Cardiac septum (tissue), 1 donor: ENCODE measurements at regions not wholly inside any gene's neighbourhood (a gene's known extent, or its start where the extent isn't known, plus 50 kb on each side); places are given as distances from the start of the nearest gene placed in this dataset.
"Not testable (repeated sequence)": the region's sequence is repeated elsewhere in the genome, so short reads cannot be mapped to it uniquely, and the experiment has no call there.

Source experiments
- DNase-seq: peaks from one replicate; pipeline ENCODE4 v3.0.0-alpha.2; 2020; ENCODE audit warnings: low spot score
- intact Hi-C: fragments of 100-400 bp; cut with DNase I; formaldehyde crosslinking; loops from one replicate; pipeline ENCODE4 v1.14.0; 2022
- donor health status: DM: no; HTN: no; CAD: no.

GRCh38 chr14:30244348-30244747, 314.6 kb upstream of the G2E3 start:
- intact Hi-C loops, DNase-seq: not testable (repeated sequence)

- intact Hi-C loops = no loop called here
- no peak for DNase-seq
Measured at GRCh38 chr14:30251017-30251416, 307.9 kb upstream of the G2E3 start.

GRCh38 chr14:30251557-30252100, 307.3 kb upstream of the G2E3 start:
- intact Hi-C loops = no loop called here

GRCh38 chr14:30252151-30252550, 306.8 kb upstream of the G2E3 start:
- no peak for DNase-seq
- intact Hi-C loops = no loop called here

More at GRCh38 chr14:30251557-30252100, 307.3 kb upstream of the G2E3 start:
- DNase-seq = no peak

GRCh38 chr14:30252783-30253674, 305.9 kb upstream of the G2E3 start:
- intact Hi-C loops = no loop called here
- no peak for DNase-seq

- intact Hi-C loops = no loop called here
- DNase-seq = no peak
Measured at GRCh38 chr14:30256627-30257026, 302.3 kb upstream of the G2E3 start.

GRCh38 chr14:30257946-30258661, 300.9 kb upstream of the G2E3 start:
- intact Hi-C loops = no loop called here
- no peak for DNase-seq

- intact Hi-C loops = no loop called here
- no peak for DNase-seq
Measured at GRCh38 chr14:30260833-30261607, 297.9 kb upstream of the G2E3 start.

- intact Hi-C loops = no loop called here
Measured at GRCh38 chr14:30264161-30264560, 294.8 kb upstream of the G2E3 start.

GRCh38 chr14:30266290-30266689, 292.7 kb upstream of the G2E3 start:
- intact Hi-C loops = no loop called here

More at GRCh38 chr14:30264161-30264560, 294.8 kb upstream of the G2E3 start:
- no peak for DNase-seq

GRCh38 chr14:30267141-30267540, 291.8 kb upstream of the G2E3 start:
- intact Hi-C loops = no loop called here
- DNase-seq = no peak

More at GRCh38 chr14:30266290-30266689, 292.7 kb upstream of the G2E3 start:
- DNase-seq = no peak

- intact Hi-C loops = no loop called here
- peak; percentile 76 for DNase-seq
Measured at GRCh38 chr14:30270200-30271161, 288.5 kb upstream of the G2E3 start.

GRCh38 chr14:30271811-30272323, 287.1 kb upstream of the G2E3 start:
- DNase-seq = no peak
- intact Hi-C loops = no loop called here

GRCh38 chr14:30272848-30273832, 285.8 kb upstream of the G2E3 start:
- DNase-seq = no peak
- intact Hi-C loops = no loop called here

GRCh38 chr14:30275604-30276003, 283.4 kb upstream of the G2E3 start:
- DNase-seq = no peak
- intact Hi-C loops = no loop called here

- intact Hi-C loops = no loop called here
- no peak for DNase-seq
Measured at GRCh38 chr14:30277268-30277667, 281.7 kb upstream of the G2E3 start.

GRCh38 chr14:30278856-30279255, 280.1 kb upstream of the G2E3 start:
- intact Hi-C loops, DNase-seq: not testable (repeated sequence)
